ENCODE measurements at regions not wholly inside any gene's neighbourhood (a gene's known extent, or its start where the extent isn't known, plus 50 kb on each side); places are given as distances from the start of the nearest gene placed in this dataset.

- Mint-ChIP-seq H3K27me3 (peaks cover 17% of the 10 kb centered on the region), H3K27ac (no peak overlapping the region), H3K4me3 (no peak overlapping the region), H3K36me3 (ENCODE audit: low read depth) (no peaks in the 10 kb centered on the region), H3K4me1 (peaks cover 5% of the 10 kb centered on the region), H3K9me3 (no peaks in the 10 kb centered on the region)
- ATAC-seq (replicated peaks), result no peak
Measured at GRCh38 chr6:156647991-156648390, 129.2 kb upstream of the ARID1B start.

GRCh38 chr6:156647140-156647784, 129.9 kb upstream of the ARID1B start:
- Mint-ChIP-seq H3K27ac (no peak overlapping the region), H3K4me3 (no peak overlapping the region), H3K27me3 (peaks cover 12% of the 10 kb centered on the region), H3K4me1 (peaks cover 5% of the 10 kb centered on the region), H3K9me3 (no peaks in the 10 kb centered on the region), H3K36me3 (ENCODE audit: low read depth) (no peaks in the 10 kb centered on the region)
- no peak for ATAC-seq (replicated peaks)

GRCh38 chr6:156646496-156646895, 130.7 kb upstream of the ARID1B start:
- H3K27me3 Mint-ChIP-seq, result peaks cover 12% of the 10 kb centered on the region
- H3K4me3 Mint-ChIP-seq, result no peak overlapping the region
- H3K9me3 Mint-ChIP-seq, result no peaks in the 10 kb centered on the region
- H3K36me3 Mint-ChIP-seq (ENCODE audit: low read depth), result no peaks in the 10 kb centered on the region
- peaks cover 5% of the 10 kb centered on the region for H3K4me1 Mint-ChIP-seq
- no peak for ATAC-seq (replicated peaks)
- no peak overlapping the region for H3K27ac Mint-ChIP-seq

- peaks cover 12% of the 10 kb centered on the region for H3K27me3 Mint-ChIP-seq
- H3K36me3 Mint-ChIP-seq (ENCODE audit: low read depth), result no peaks in the 10 kb centered on the region
- no peaks in the 10 kb centered on the region for H3K9me3 Mint-ChIP-seq
- no peak overlapping the region for H3K27ac Mint-ChIP-seq
- peaks cover 5% of the 10 kb centered on the region for H3K4me1 Mint-ChIP-seq
- no peak for ATAC-seq (replicated peaks)
- H3K4me3 Mint-ChIP-seq, result no peak overlapping the region
Measured at GRCh38 chr6:156645097-156645496, 132.1 kb upstream of the ARID1B start.

- Mint-ChIP-seq H3K4me3 (no peak overlapping the region), H3K27me3 (peaks cover under 1% of the 10 kb centered on the region), H3K9me3 (no peaks in the 10 kb centered on the region), H3K4me1 (peaks cover 4% of the 10 kb centered on the region), H3K27ac (no peak overlapping the region), H3K36me3 (ENCODE audit: low read depth) (no peaks in the 10 kb centered on the region)
- no peak for ATAC-seq (replicated peaks)
Measured at GRCh38 chr6:156639009-156639721, 138.0 kb upstream of the ARID1B start.

GRCh38 chr6:156638581-156638980, 138.6 kb upstream of the ARID1B start:
- no peak for ATAC-seq (replicated peaks)
- no peaks in the 10 kb centered on the region for H3K9me3 Mint-ChIP-seq
- no peak overlapping the region for H3K4me3 Mint-ChIP-seq
- H3K27me3 Mint-ChIP-seq, result no peaks in the 10 kb centered on the region
- no peak overlapping the region for H3K27ac Mint-ChIP-seq
- peaks cover 4% of the 10 kb centered on the region for H3K4me1 Mint-ChIP-seq
- H3K36me3 Mint-ChIP-seq (ENCODE audit: low read depth), result no peaks in the 10 kb centered on the region

- H3K4me3 Mint-ChIP-seq, result peak overlapping the region; percentile 39
- H3K36me3 Mint-ChIP-seq (ENCODE audit: low read depth), result no peaks in the 10 kb centered on the region
- no peak for ATAC-seq (replicated peaks)
- no peak overlapping the region for H3K27ac Mint-ChIP-seq
- no peaks in the 10 kb centered on the region for H3K27me3 Mint-ChIP-seq
- no peaks in the 10 kb centered on the region for H3K9me3 Mint-ChIP-seq
- peaks cover 4% of the 10 kb centered on the region for H3K4me1 Mint-ChIP-seq
Measured at GRCh38 chr6:156634951-156635371, 142.2 kb upstream of the ARID1B start.

GRCh38 chr6:156634048-156634447, 143.1 kb upstream of the ARID1B start:
- H3K4me1 Mint-ChIP-seq, result peaks cover 4% of the 10 kb centered on the region
- H3K4me3 Mint-ChIP-seq, result no peak overlapping the region
- no peaks in the 10 kb centered on the region for H3K9me3 Mint-ChIP-seq
- ATAC-seq (replicated peaks), result no peak
- no peaks in the 10 kb centered on the region for H3K36me3 Mint-ChIP-seq (ENCODE audit: low read depth)
- H3K27me3 Mint-ChIP-seq, result no peaks in the 10 kb centered on the region
- no peak overlapping the region for H3K27ac Mint-ChIP-seq

- Mint-ChIP-seq H3K27me3 (no peaks in the 10 kb centered on the region), H3K4me1 (peaks cover 4% of the 10 kb centered on the region), H3K4me3 (no peak overlapping the region), H3K9me3 (no peaks in the 10 kb centered on the region), H3K27ac (no peak overlapping the region), H3K36me3 (ENCODE audit: low read depth) (no peaks in the 10 kb centered on the region)
- ATAC-seq (replicated peaks), result no peak
Measured at GRCh38 chr6:156633291-156633690, 143.9 kb upstream of the ARID1B start.

GRCh38 chr6:156630613-156631302, 146.4 kb upstream of the ARID1B start:
- Mint-ChIP-seq H3K9me3 (no peaks in the 10 kb centered on the region), H3K27ac (no peak overlapping the region), H3K4me1 (peaks cover 4% of the 10 kb centered on the region), H3K4me3 (no peak overlapping the region), H3K36me3 (ENCODE audit: low read depth) (no peaks in the 10 kb centered on the region), H3K27me3 (no peaks in the 10 kb centered on the region)
- no peak for ATAC-seq (replicated peaks)

GRCh38 chr6:156628805-156629204, 148.4 kb upstream of the ARID1B start:
- no peak for ATAC-seq (replicated peaks)
- H3K36me3 Mint-ChIP-seq (ENCODE audit: low read depth), result no peaks in the 10 kb centered on the region
- H3K9me3 Mint-ChIP-seq, result no peaks in the 10 kb centered on the region
- no peak overlapping the region for H3K27ac Mint-ChIP-seq
- no peaks in the 10 kb centered on the region for H3K27me3 Mint-ChIP-seq
- no peak overlapping the region for H3K4me3 Mint-ChIP-seq
- H3K4me1 Mint-ChIP-seq, result no peaks in the 10 kb centered on the region

- no peaks in the 10 kb centered on the region for H3K4me1 Mint-ChIP-seq
- H3K9me3 Mint-ChIP-seq, result no peaks in the 10 kb centered on the region
- no peaks in the 10 kb centered on the region for H3K36me3 Mint-ChIP-seq (ENCODE audit: low read depth)
- no peaks in the 10 kb centered on the region for H3K27me3 Mint-ChIP-seq
- H3K27ac Mint-ChIP-seq, result no peak overlapping the region
- ATAC-seq (replicated peaks), result no peak
- no peak overlapping the region for H3K4me3 Mint-ChIP-seq
Measured at GRCh38 chr6:156627524-156627923, 149.7 kb upstream of the ARID1B start.

- Mint-ChIP-seq H3K4me3 (no peak overlapping the region), H3K27ac (no peak overlapping the region), H3K27me3 (no peaks in the 10 kb centered on the region), H3K36me3 (ENCODE audit: low read depth) (no peaks in the 10 kb centered on the region), H3K4me1 (peaks cover 6% of the 10 kb centered on the region), H3K9me3 (no peaks in the 10 kb centered on the region)
- ATAC-seq (replicated peaks), result no peak
Measured at GRCh38 chr6:156622185-156622584, 155.0 kb upstream of the ARID1B start.

- no peak overlapping the region for H3K27ac Mint-ChIP-seq
- ATAC-seq (replicated peaks), result no peak
- no peaks in the 10 kb centered on the region for H3K27me3 Mint-ChIP-seq
- no peaks in the 10 kb centered on the region for H3K9me3 Mint-ChIP-seq
- peaks cover 6% of the 10 kb centered on the region for H3K4me1 Mint-ChIP-seq
- no peak overlapping the region for H3K4me3 Mint-ChIP-seq
- no peaks in the 10 kb centered on the region for H3K36me3 Mint-ChIP-seq (ENCODE audit: low read depth)
Measured at GRCh38 chr6:156620331-156620730, 156.8 kb upstream of the ARID1B start.

GRCh38 chr6:156618600-156619205, 158.5 kb upstream of the ARID1B start:
- H3K4me3 Mint-ChIP-seq, result no peak overlapping the region
- H3K36me3 Mint-ChIP-seq (ENCODE audit: low read depth), result no peaks in the 10 kb centered on the region
- no peaks in the 10 kb centered on the region for H3K9me3 Mint-ChIP-seq
- no peak for ATAC-seq (replicated peaks)
- H3K27ac Mint-ChIP-seq, result no peak overlapping the region
- peaks cover 6% of the 10 kb centered on the region for H3K4me1 Mint-ChIP-seq
- H3K27me3 Mint-ChIP-seq, result no peaks in the 10 kb centered on the region
